ENCODE measurements at regions not wholly inside any gene's neighbourhood (a gene's known extent, or its start where the extent isn't known, plus 50 kb on each side); places are given as distances from the start of the nearest gene placed in this dataset.

- DNase-seq (ENCODE audit: low read depth), result no peak
Measured at GRCh38 chr10:81021428-81022129, 483.9 kb downstream of the SH2D4B start.

GRCh38 chr10:81026591-81026990 lies 488.9 kb downstream of the SH2D4B start:
- DNase-seq (ENCODE audit: low read depth), result no peak

- DNase-seq (ENCODE audit: low read depth), result no peak
Measured at GRCh38 chr10:81027223-81027622, 489.5 kb downstream of the SH2D4B start.

- no peak for DNase-seq (ENCODE audit: low read depth)
Measured at GRCh38 chr10:81027706-81028105, 490.0 kb downstream of the SH2D4B start.

GRCh38 chr10:81031774-81032173 lies 494.1 kb downstream of the SH2D4B start:
- DNase-seq (ENCODE audit: low read depth), result no peak

GRCh38 chr10:81034383-81034782 lies 496.7 kb downstream of the SH2D4B start:
- DNase-seq (ENCODE audit: low read depth), result no peak

- no peak for DNase-seq (ENCODE audit: low read depth)
Measured at GRCh38 chr10:81036257-81036656, 498.6 kb downstream of the SH2D4B start.

GRCh38 chr10:81040031-81040430 lies 502.3 kb downstream of the SH2D4B start:
- no peak for DNase-seq (ENCODE audit: low read depth)

- DNase-seq (ENCODE audit: low read depth), result no peak
Measured at GRCh38 chr10:81040940-81041339, 503.2 kb downstream of the SH2D4B start.

- DNase-seq (ENCODE audit: low read depth), result no peak
Measured at GRCh38 chr10:81042647-81043046, 504.9 kb downstream of the SH2D4B start.

- DNase-seq (ENCODE audit: low read depth), result no peak
Measured at GRCh38 chr10:81065474-81065873, 527.8 kb downstream of the SH2D4B start.

GRCh38 chr10:81068460-81068859 lies 530.8 kb downstream of the SH2D4B start:
- no peak for DNase-seq (ENCODE audit: low read depth)

- DNase-seq (ENCODE audit: low read depth), result no peak
Measured at GRCh38 chr10:81071087-81071796, 533.5 kb downstream of the SH2D4B start.

GRCh38 chr10:81073155-81073554 lies 535.5 kb downstream of the SH2D4B start:
- no peak for DNase-seq (ENCODE audit: low read depth)

GRCh38 chr10:81081887-81082620 lies 544.4 kb downstream of the SH2D4B start:
- DNase-seq (ENCODE audit: low read depth), result no peak

- DNase-seq (ENCODE audit: low read depth), result no peak
Measured at GRCh38 chr10:81082621-81083376, 545.1 kb downstream of the SH2D4B start.

- no peak for DNase-seq (ENCODE audit: low read depth)
Measured at GRCh38 chr10:81093056-81093455, 555.4 kb downstream of the SH2D4B start.

GRCh38 chr10:81095238-81095637 lies 557.5 kb downstream of the SH2D4B start:
- no peak for DNase-seq (ENCODE audit: low read depth)

- DNase-seq (ENCODE audit: low read depth), result no peak
Measured at GRCh38 chr10:81096558-81096957, 558.9 kb downstream of the SH2D4B start.

- DNase-seq (ENCODE audit: low read depth), result no peak
Measured at GRCh38 chr10:81101062-81101461, 563.4 kb downstream of the SH2D4B start.

- no peak for DNase-seq (ENCODE audit: low read depth)
Measured at GRCh38 chr10:81104494-81104893, 566.8 kb downstream of the SH2D4B start.

GRCh38 chr10:81108516-81109199 lies 571.0 kb downstream of the SH2D4B start:
- no peak for DNase-seq (ENCODE audit: low read depth)

Data from activated T-helper 1 cell treated with Interleukin-2 at 50 U/mL for 16 hours (primary cell).